ENCODE measurements at regions not wholly inside any gene's neighbourhood (a gene's known extent, or its start where the extent isn't known, plus 50 kb on each side); places are given as distances from the start of the nearest gene placed in this dataset.

DNA sequence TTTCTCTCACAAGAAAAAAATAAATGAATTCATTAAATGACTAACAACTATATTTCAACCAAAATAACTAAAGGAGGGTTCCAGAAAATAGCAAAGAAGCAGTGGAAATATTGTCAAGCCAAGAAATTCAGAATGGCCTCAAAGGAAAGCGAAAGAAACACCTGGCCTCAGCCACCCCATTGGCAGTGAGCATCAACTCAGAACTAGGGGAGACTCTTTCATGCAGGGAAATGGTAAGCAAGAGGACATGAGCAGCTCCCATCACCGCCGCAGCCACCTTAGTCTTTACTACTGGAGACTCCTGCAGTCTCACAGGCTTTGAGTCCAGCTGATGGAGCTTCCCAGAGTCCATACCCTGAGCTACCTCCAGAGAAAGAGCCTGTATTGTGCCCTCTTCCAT, 343.9 kb upstream of the GRAMD2B start:
- no peak for TF ChIP-seq FOXM1 (IDR thresholded peaks at IDR 0.05; ENCODE audit: borderline replicate concordance, low read depth)

DNA sequence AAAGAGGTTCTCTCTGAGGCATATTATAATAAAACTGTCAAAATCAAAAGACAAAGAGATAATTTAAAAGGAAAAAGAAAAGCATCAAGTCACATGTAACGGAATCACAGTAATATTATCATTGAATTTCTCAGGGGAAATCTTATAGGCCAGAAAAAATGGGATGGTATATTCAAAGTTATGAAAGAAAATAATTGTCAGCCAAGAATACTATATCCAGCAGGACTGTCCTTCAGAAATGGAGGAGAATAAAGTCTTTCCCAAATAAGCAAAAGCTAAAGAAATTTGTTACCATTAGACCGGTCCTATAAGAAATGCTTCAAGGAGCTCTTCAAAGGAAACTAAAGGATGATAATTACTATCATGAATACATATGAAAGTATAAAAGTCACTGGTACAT, 342.0 kb upstream of the GRAMD2B start:
- TF ChIP-seq EGR1 (IDR thresholded peaks at IDR 0.05) = no peak
- no peak for TF ChIP-seq CEBPB (IDR thresholded peaks at IDR 0.05)
- TF ChIP-seq FOXM1 (IDR thresholded peaks at IDR 0.05; ENCODE audit: borderline replicate concordance, low read depth) = no peak

DNA sequence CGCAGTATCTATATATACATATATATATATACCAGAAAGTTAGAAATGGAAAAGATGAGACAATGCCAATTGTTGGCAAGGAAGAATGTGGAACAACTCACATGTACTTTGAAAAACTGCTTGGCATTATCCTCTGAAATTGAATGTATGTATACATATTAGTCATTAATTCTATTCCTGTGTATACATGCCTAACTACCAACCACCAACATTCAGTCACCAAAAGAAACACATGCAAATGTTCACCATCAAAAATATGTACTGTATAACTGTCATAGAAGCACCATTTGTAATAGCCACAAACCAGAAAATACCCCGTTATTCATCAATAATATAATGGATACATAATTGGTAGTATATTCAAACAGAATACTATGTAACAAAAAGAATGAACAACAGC, 330.2 kb upstream of the GRAMD2B start:
- TF ChIP-seq FOXM1 (IDR thresholded peaks at IDR 0.05; ENCODE audit: borderline replicate concordance, low read depth) (no peak), TCF12 (IDR thresholded peaks at IDR 0.05; ENCODE audit: low read depth) (no peak)
- TF ChIP-seq, protein P1, sequence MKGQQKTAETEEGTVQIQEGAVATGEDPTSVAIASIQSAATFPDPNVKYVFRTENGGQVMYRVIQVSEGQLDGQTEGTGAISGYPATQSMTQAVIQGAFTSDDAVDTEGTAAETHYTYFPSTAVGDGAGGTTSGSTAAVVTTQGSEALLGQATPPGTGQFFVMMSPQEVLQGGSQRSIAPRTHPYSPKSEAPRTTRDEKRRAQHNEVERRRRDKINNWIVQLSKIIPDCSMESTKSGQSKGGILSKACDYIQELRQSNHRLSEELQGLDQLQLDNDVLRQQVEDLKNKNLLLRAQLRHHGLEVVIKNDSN (IDR thresholded peaks at IDR 0.05) = no peak

DNA sequence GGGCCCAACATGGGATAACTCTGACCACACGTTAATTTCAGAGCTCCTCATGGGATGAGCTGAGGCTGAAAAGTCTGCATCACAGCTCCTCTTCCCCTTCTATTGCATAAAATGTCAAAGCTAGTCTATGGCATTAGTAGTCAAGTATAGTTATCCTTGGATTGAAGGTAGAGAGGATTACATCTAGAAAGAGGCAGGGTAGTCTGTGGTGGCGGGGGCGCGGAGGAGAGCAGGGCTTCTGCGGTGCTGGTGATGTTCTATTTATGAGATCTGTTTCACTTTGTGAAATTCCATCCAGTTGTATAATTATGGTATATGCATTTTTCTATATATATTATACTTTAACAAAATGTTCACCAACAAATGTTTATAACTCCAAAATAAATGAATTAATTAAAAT, 329.5 kb upstream of the GRAMD2B start:
- TF ChIP-seq CEBPB (IDR thresholded peaks at IDR 0.05) (no peak), TEAD4 (IDR thresholded peaks at IDR 0.05) (no peak), TAF1 (IDR thresholded peaks at IDR 0.05; ENCODE audit: low read depth) (no peak), CREB1 (IDR thresholded peaks at IDR 0.05; ENCODE audit: low read depth) (no peak), NFIC (IDR thresholded peaks at IDR 0.05) (no peak), EP300 (IDR thresholded peaks at IDR 0.05; ENCODE audit: borderline replicate concordance) (no peak), FOXM1 (IDR thresholded peaks at IDR 0.05; ENCODE audit: borderline replicate concordance, low read depth) (no peak)

DNA sequence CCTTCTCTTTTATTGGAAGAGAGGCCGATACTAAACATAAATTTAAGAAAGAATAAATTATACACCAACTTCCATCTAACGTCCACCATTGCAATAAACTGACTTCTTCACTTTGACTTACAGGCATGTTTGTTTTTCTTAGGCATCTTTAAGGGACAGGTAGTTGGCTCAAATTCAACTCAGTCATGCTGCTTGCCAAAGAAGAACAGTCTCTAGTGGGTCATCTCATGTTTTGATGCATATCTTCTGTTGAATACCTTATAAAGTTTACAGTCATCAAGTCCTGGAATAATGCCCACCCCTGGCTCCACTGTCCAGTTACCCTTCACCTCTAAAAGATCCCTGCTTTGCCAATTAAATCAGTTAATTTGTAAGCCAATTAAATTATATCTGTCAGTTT, 328.2 kb upstream of the GRAMD2B start:
- TF ChIP-seq CREB1 (IDR thresholded peaks at IDR 0.05; ENCODE audit: low read depth) = no peak
- TF ChIP-seq, protein P2, sequence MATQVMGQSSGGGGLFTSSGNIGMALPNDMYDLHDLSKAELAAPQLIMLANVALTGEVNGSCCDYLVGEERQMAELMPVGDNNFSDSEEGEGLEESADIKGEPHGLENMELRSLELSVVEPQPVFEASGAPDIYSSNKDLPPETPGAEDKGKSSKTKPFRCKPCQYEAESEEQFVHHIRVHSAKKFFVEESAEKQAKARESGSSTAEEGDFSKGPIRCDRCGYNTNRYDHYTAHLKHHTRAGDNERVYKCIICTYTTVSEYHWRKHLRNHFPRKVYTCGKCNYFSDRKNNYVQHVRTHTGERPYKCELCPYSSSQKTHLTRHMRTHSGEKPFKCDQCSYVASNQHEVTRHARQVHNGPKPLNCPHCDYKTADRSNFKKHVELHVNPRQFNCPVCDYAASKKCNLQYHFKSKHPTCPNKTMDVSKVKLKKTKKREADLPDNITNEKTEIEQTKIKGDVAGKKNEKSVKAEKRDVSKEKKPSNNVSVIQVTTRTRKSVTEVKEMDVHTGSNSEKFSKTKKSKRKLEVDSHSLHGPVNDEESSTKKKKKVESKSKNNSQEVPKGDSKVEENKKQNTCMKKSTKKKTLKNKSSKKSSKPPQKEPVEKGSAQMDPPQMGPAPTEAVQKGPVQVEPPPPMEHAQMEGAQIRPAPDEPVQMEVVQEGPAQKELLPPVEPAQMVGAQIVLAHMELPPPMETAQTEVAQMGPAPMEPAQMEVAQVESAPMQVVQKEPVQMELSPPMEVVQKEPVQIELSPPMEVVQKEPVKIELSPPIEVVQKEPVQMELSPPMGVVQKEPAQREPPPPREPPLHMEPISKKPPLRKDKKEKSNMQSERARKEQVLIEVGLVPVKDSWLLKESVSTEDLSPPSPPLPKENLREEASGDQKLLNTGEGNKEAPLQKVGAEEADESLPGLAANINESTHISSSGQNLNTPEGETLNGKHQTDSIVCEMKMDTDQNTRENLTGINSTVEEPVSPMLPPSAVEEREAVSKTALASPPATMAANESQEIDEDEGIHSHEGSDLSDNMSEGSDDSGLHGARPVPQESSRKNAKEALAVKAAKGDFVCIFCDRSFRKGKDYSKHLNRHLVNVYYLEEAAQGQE (IDR thresholded peaks at IDR 0.05; ENCODE audit: low read depth) = no peak
- no peak for TF ChIP-seq EGR1 (IDR thresholded peaks at IDR 0.05)
- no peak for TF ChIP-seq TEAD4 (IDR thresholded peaks at IDR 0.05)
- no peak for TF ChIP-seq NFIC (IDR thresholded peaks at IDR 0.05)
- TF ChIP-seq ZBTB7A (IDR thresholded peaks at IDR 0.05; ENCODE audit: low read depth) = no peak
- no peak for TF ChIP-seq CEBPB (IDR thresholded peaks at IDR 0.05)
- no peak for TF ChIP-seq EP300 (IDR thresholded peaks at IDR 0.05; ENCODE audit: borderline replicate concordance)
- TF ChIP-seq, protein P1 (IDR thresholded peaks at IDR 0.05) = no peak
- TF ChIP-seq FOXM1 (IDR thresholded peaks at IDR 0.05; ENCODE audit: borderline replicate concordance, low read depth) = no peak
- TF ChIP-seq RAD21 (IDR thresholded peaks at IDR 0.05; ENCODE audit: low read depth) = no peak
- no peak for TF ChIP-seq YY1 (IDR thresholded peaks at IDR 0.05; ENCODE audit: low read depth)
- no peak for TF ChIP-seq TCF12 (IDR thresholded peaks at IDR 0.05; ENCODE audit: low read depth)
- no peak for TF ChIP-seq TAF1 (IDR thresholded peaks at IDR 0.05; ENCODE audit: low read depth)

DNA sequence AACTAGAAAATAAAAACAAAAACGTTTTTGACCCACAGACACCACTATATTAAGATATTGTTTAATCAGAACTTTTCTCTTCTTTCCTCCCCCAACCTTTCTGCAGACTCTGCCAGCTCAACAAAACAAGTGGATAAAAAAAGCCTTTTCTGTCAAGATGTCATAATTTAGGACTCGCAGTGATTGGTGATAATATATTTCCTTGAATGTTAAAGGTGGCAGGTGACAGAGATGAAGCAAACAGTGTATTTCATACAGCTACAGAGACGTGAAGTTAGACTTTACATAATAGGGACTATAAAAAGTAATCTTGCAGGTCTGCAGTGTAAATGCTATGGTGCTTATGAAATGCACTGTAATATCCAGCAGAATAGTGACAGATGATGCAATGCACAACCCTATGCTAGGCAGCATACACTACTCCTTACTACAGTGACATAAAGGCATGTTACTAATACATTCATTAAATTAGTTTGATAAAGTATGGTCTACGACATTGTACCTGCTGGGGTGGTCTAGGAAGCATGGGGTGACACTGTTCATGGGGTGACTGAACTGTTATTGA, 326.7 kb upstream of the GRAMD2B start:
- TF ChIP-seq, protein P2 (IDR thresholded peaks at IDR 0.05; ENCODE audit: low read depth) = no peak
- TF ChIP-seq, protein P1 (IDR thresholded peaks at IDR 0.05) = no peak
- no peak for TF ChIP-seq TEAD4 (IDR thresholded peaks at IDR 0.05)
- TF ChIP-seq EP300 (IDR thresholded peaks at IDR 0.05; ENCODE audit: borderline replicate concordance) = no peak
- no peak for TF ChIP-seq CREB1 (IDR thresholded peaks at IDR 0.05; ENCODE audit: low read depth)
- TF ChIP-seq, protein P3, sequence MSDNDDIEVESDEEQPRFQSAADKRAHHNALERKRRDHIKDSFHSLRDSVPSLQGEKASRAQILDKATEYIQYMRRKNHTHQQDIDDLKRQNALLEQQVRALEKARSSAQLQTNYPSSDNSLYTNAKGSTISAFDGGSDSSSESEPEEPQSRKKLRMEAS (IDR thresholded peaks at IDR 0.05) = no peak
- TF ChIP-seq NFIC (IDR thresholded peaks at IDR 0.05) = no peak
- no peak for TF ChIP-seq CEBPB (IDR thresholded peaks at IDR 0.05)
- no peak for TF ChIP-seq TCF12 (IDR thresholded peaks at IDR 0.05; ENCODE audit: low read depth)
- no peak for TF ChIP-seq TAF1 (IDR thresholded peaks at IDR 0.05; ENCODE audit: low read depth)
- no peak for TF ChIP-seq RAD21 (IDR thresholded peaks at IDR 0.05; ENCODE audit: low read depth)
- TF ChIP-seq EGR1 (IDR thresholded peaks at IDR 0.05) = no peak
- TF ChIP-seq FOXM1 (IDR thresholded peaks at IDR 0.05; ENCODE audit: borderline replicate concordance, low read depth) = no peak
- no peak for TF ChIP-seq ZBTB7A (IDR thresholded peaks at IDR 0.05; ENCODE audit: low read depth)
- no peak for TF ChIP-seq YY1 (IDR thresholded peaks at IDR 0.05; ENCODE audit: low read depth)
